H9 (cell line): ENCODE measurements at regions not wholly inside any gene's neighbourhood (a gene's known extent, or its start where the extent isn't known, plus 50 kb on each side); places are given as distances from the start of the nearest gene placed in this dataset.

ENCODE experiments used
- DNase-seq: peaks from one replicate; pipeline ENCODE4 v3.0.0-alpha.2; 2017
- H2AFZ ChIP-seq: one replicate; pipeline ENCODE4 v1.6.1; 2013; ENCODE audit warnings: mild to moderate bottlenecking, low read length, control low read depth, moderate library complexity
- H2AK5ac ChIP-seq: 2 replicates; pipeline ENCODE4 v1.6.1; 2013; ENCODE audit warnings: low read length, control low read depth, mixed read lengths; ENCODE audit not compliant: insufficient read length
- H2BK120ac ChIP-seq: one replicate; pipeline ENCODE4 v1.6.1; 2013; ENCODE audit warnings: low read depth, mild to moderate bottlenecking, low read length, control low read depth, inconsistent platforms; ENCODE audit not compliant: poor library complexity, severe bottlenecking
- H2BK12ac ChIP-seq: 2 replicates; pipeline ENCODE4 v1.6.1; 2013; ENCODE audit warnings: low read length, control low read depth, mixed read lengths, low read depth; ENCODE audit not compliant: insufficient read length
- H2BK15ac ChIP-seq: 2 replicates; pipeline ENCODE4 v1.6.1; 2013; ENCODE audit warnings: low read depth, low read length, control low read depth
- H2BK20ac ChIP-seq: one replicate; pipeline ENCODE4 v1.6.1; 2013; ENCODE audit warnings: low read depth, mild to moderate bottlenecking, low read length, control low read depth, inconsistent platforms; ENCODE audit not compliant: poor library complexity, severe bottlenecking
- H2BK5ac ChIP-seq: 2 replicates; pipeline ENCODE4 v1.6.1; 2013; ENCODE audit warnings: low read length, control low read depth, mixed read lengths; ENCODE audit not compliant: insufficient read length
- H3K14ac ChIP-seq: 2 replicates; pipeline ENCODE4 v1.6.1; 2013; ENCODE audit warnings: low read length, control low read depth; ENCODE audit not compliant: insufficient read depth
- H3K18ac ChIP-seq: 2 replicates; pipeline ENCODE4 v1.6.1; 2013; ENCODE audit warnings: low read depth, mild to moderate bottlenecking, mixed read lengths, low read length, control low read depth; ENCODE audit not compliant: insufficient read length
- H3K23ac ChIP-seq: 2 replicates; pipeline ENCODE4 v1.6.1; 2013; ENCODE audit warnings: low read length, control low read depth, mixed read lengths, low read depth; ENCODE audit not compliant: insufficient read length
- H3K23me2 ChIP-seq: 2 replicates; pipeline ENCODE4 v1.6.1; 2013; ENCODE audit warnings: low read depth, mild to moderate bottlenecking, mixed read lengths, low read length, control low read depth; ENCODE audit not compliant: insufficient read length, poor library complexity, severe bottlenecking
- H3K27ac ChIP-seq: 2 replicates; pipeline ENCODE4 v1.5.1; 2013; ENCODE audit warnings: low read length, control low read depth, mixed read lengths, low read depth; ENCODE audit not compliant: insufficient read length
- H3K27me3 ChIP-seq: 2 replicates; pipeline ENCODE4 v1.6.1; 2013; ENCODE audit warnings: low read length, control low read depth, inconsistent platforms; ENCODE audit not compliant: insufficient read depth
- H3K4ac ChIP-seq: 2 replicates; pipeline ENCODE4 v1.6.1; 2013; ENCODE audit warnings: low read depth, mild to moderate bottlenecking, control low read depth, inconsistent platforms, low read length, moderate library complexity
- H3K4me1 ChIP-seq: 2 replicates; pipeline ENCODE4 v1.6.1; 2013; ENCODE audit warnings: low read length, control low read depth, inconsistent platforms; ENCODE audit not compliant: insufficient read depth
- H3K4me2 ChIP-seq: 2 replicates; pipeline ENCODE4 v1.6.1; 2013; ENCODE audit warnings: low read length, control low read depth, mixed read lengths; ENCODE audit not compliant: insufficient read length, insufficient read depth
- H3K56ac ChIP-seq: 2 replicates; pipeline ENCODE4 v1.6.1; 2013; ENCODE audit warnings: low read depth, mild to moderate bottlenecking, mixed read lengths, low read length, control low read depth; ENCODE audit not compliant: insufficient read length
- H3K79me1 ChIP-seq: 2 replicates; pipeline ENCODE4 v1.6.1; 2013; ENCODE audit warnings: low read depth, mild to moderate bottlenecking, moderate library complexity, low read length, control low read depth, inconsistent platforms; ENCODE audit not compliant: insufficient read depth, poor library complexity, severe bottlenecking
- H3K79me2 ChIP-seq: 2 replicates; pipeline ENCODE4 v1.6.1; 2013; ENCODE audit warnings: low read length, control low read depth, inconsistent platforms; ENCODE audit not compliant: insufficient read depth
- H3K9ac ChIP-seq: 2 replicates; pipeline ENCODE4 v1.6.1; 2013; ENCODE audit warnings: low read length, control low read depth, mixed read lengths; ENCODE audit not compliant: insufficient read length; ENCODE audit errors: extremely low read depth
- H3K9me3 ChIP-seq: one replicate; pipeline ENCODE4 v1.6.1; 2013; ENCODE audit warnings: low read depth, low read length, inconsistent platforms; ENCODE audit not compliant: control insufficient read depth
- H3T11ph ChIP-seq: one replicate; pipeline ENCODE4 v1.6.1; 2013; ENCODE audit warnings: mild to moderate bottlenecking, low read length, control low read depth, inconsistent platforms
- H4K20me1 ChIP-seq: one replicate; pipeline ENCODE4 v1.6.1; 2013; ENCODE audit not compliant: control insufficient read depth, insufficient read length, insufficient read depth
- H4K5ac ChIP-seq: 2 replicates; pipeline ENCODE4 v1.6.1; 2013; ENCODE audit warnings: low read depth, mild to moderate bottlenecking, mixed read lengths, low read length, control low read depth; ENCODE audit not compliant: insufficient read length
- H4K8ac ChIP-seq: replicated peaks from 2 replicates; pipeline ENCODE4 v1.6.1; 2013; ENCODE audit warnings: low read length, control low read depth, mixed read lengths, low read depth; ENCODE audit not compliant: insufficient read length
- H4K91ac ChIP-seq: 2 replicates; pipeline ENCODE4 v1.6.1; 2013; ENCODE audit warnings: low read depth, mild to moderate bottlenecking, moderate library complexity, mixed read lengths, low read length, control low read depth; ENCODE audit not compliant: insufficient read length
- H3K27ac Mint-ChIP-seq, 3 experiments: 2 replicates in 2 of 3; 3 replicates in 1 of 3; pipeline ENCODE4 v1.8.0; 2020 to 2021; ENCODE audit warnings: mixed read lengths in 3 of 3, mild to moderate bottlenecking in 1 of 3, moderate library complexity in 1 of 3
- H3K27me3 Mint-ChIP-seq: 2 replicates; pipeline ENCODE4 v1.8.0; 2021; ENCODE audit warnings: low read depth, mild to moderate bottlenecking, moderate library complexity, mixed read lengths
- H3K36me3 Mint-ChIP-seq, 3 experiments: 2 replicates in 2 of 3; 3 replicates in 1 of 3; pipeline ENCODE4 v1.8.0; 2020 to 2021; ENCODE audit warnings: low read depth in 3 of 3, mixed read lengths in 3 of 3; ENCODE audit not compliant: insufficient read depth in 1 of 3
- H3K4me1 Mint-ChIP-seq, 2 experiments: 2 replicates each; pipeline ENCODE4 v1.8.0; 2020; ENCODE audit warnings: mixed read lengths in 2 of 2
- H3K4me3 Mint-ChIP-seq, 2 experiments: 2 replicates in 1 of 2; 3 replicates in 1 of 2; pipeline ENCODE4 v1.8.0; 2020 to 2021; ENCODE audit warnings: mild to moderate bottlenecking in 2 of 2, mixed read lengths in 2 of 2, moderate library complexity in 1 of 2
- H3K9me3 Mint-ChIP-seq, 2 experiments: 2 replicates in 1 of 2; 3 replicates in 1 of 2; pipeline ENCODE4 v1.8.0; 2020; ENCODE audit warnings: mild to moderate bottlenecking in 2 of 2, mixed read lengths in 2 of 2, moderate library complexity in 1 of 2
- WGBS: extraction: QIAGEN DNeasy Blood & Tissue Kit; methylation state at CpG from one replicate; pipeline ENCODE4 v1.1.7; 2013; ENCODE audit warnings: missing lambda C conversion rate, low lambda C conversion rate, mixed read lengths; ENCODE audit not compliant: insufficient read length; ENCODE audit errors: extremely low coverage; 5-methylcytosine and 5-hydroxymethylcytosine counted together
- TF ChIP-seq, protein P1 (sequence below): fragments of 200-600 bp; sonication (generic); conservative IDR thresholded peaks from 3 replicates; pipeline ENCODE4 v1.8.0; 2021; ENCODE audit warnings: antibody characterized with exemption, mild to moderate bottlenecking

DNA sequence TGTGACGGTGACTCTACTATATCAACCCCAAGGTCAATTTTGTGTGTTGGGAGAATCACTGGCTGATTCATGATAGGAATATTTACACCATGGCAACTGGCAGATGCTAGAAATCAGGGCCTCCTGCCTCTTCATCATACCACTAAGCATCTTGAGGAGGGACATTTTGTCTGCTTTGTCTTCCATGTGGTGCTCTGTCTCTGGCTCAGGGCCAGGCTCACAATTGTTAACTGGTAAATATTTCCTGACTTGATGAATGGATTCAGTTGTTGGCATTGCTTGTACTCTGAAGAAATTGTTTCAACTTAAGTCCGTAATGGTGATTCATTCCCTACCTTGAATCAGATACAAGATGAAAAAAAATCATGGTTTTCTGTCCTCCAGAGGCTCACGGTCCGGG is 292.7 kb downstream of the HAPSTR1 start:
- Histone ChIP-seq H4K91ac (no peak overlapping the region), H3K27ac (no peak overlapping the region), H3K14ac (no peak overlapping the region), H2BK5ac (no peak overlapping the region), H3K18ac (no peak overlapping the region), H3K27me3 (no peaks in the 10 kb centered on the region), H4K8ac (no peak overlapping the region), H3K9ac (no peak overlapping the region), H2BK20ac (no peak overlapping the region), H2AFZ (no peak overlapping the region), H3K23me2 (no peaks in the 10 kb centered on the region), H3K23ac (no peak overlapping the region), H4K5ac (no peak overlapping the region), H3K4me2 (no peak overlapping the region), H3K79me2 (no peaks in the 10 kb centered on the region), H3K9me3 (no peaks in the 10 kb centered on the region), H3K4ac (no peak overlapping the region), H2BK15ac (no peak overlapping the region), H3K56ac (no peak overlapping the region), H2BK120ac (no peak overlapping the region), H4K20me1 (no peaks in the 10 kb centered on the region), H2BK12ac (no peak overlapping the region), H3K79me1 (no peaks in the 10 kb centered on the region), H3K4me1 (no peaks in the 10 kb centered on the region), H3T11ph (no peak overlapping the region), H2AK5ac (no peak overlapping the region)
- Mint-ChIP-seq H3K4me3 (no peak overlapping the region), H3K9me3 (peaks cover 10 to 23% of the 10 kb centered on the region in 2 experiments; a peak in 4 of 5 replicates), H3K27ac (no peak overlapping the region), H3K27me3 (no peaks in the 10 kb centered on the region; the same call in 1 of the 2 replicates), H3K36me3 (peaks cover 4 to 9% (median 6%) of the 10 kb centered on the region in 3 experiments; a peak in 5 of 7 replicates), H3K4me1 (peaks cover 0 to 4% of the 10 kb centered on the region in 2 experiments; a peak in 1 of 4 replicates)
- no peak for DNase-seq
- TF ChIP-seq, protein P1, sequence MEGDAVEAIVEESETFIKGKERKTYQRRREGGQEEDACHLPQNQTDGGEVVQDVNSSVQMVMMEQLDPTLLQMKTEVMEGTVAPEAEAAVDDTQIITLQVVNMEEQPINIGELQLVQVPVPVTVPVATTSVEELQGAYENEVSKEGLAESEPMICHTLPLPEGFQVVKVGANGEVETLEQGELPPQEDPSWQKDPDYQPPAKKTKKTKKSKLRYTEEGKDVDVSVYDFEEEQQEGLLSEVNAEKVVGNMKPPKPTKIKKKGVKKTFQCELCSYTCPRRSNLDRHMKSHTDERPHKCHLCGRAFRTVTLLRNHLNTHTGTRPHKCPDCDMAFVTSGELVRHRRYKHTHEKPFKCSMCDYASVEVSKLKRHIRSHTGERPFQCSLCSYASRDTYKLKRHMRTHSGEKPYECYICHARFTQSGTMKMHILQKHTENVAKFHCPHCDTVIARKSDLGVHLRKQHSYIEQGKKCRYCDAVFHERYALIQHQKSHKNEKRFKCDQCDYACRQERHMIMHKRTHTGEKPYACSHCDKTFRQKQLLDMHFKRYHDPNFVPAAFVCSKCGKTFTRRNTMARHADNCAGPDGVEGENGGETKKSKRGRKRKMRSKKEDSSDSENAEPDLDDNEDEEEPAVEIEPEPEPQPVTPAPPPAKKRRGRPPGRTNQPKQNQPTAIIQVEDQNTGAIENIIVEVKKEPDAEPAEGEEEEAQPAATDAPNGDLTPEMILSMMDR = no peak
- WGBS = no CpG with 5 or more reads among the region's 4 CpGs
